Cardiac fibroblast (primary cell): ENCODE measurements at regions not wholly inside any gene's neighbourhood (a gene's known extent, or its start where the extent isn't known, plus 50 kb on each side); places are given as distances from the start of the nearest gene placed in this dataset.

Experiments
- DNase-seq, 2 donors: peaks; one replicate each; pipeline versions ENCODE4 v3.0.0 to v3.0.0-alpha.2; 2010; ENCODE audit warnings: low read depth in 2 of 2
- H3K4me3 ChIP-seq, 2 donors: replicated peaks in 1 of 2; 1 replicate in 1 of 2; 2 replicates in 1 of 2; pipeline ENCODE4 v1.5.1; 2011; ENCODE audit warnings: low read depth in 2 of 2, low read length in 2 of 2, mild to moderate bottlenecking in 2 of 2, moderate library complexity in 1 of 2
- TF ChIP-seq, protein P1 (sequence below): IDR thresholded peaks from one replicate; pipeline ENCODE4 v1.5.1; 2011; ENCODE audit warnings: low read depth, mild to moderate bottlenecking, low read length, inconsistent platforms

GRCh38 chr13:81302125-81302524 is 961.2 kb upstream of the SPRY2 start:
- TF ChIP-seq, protein P1, sequence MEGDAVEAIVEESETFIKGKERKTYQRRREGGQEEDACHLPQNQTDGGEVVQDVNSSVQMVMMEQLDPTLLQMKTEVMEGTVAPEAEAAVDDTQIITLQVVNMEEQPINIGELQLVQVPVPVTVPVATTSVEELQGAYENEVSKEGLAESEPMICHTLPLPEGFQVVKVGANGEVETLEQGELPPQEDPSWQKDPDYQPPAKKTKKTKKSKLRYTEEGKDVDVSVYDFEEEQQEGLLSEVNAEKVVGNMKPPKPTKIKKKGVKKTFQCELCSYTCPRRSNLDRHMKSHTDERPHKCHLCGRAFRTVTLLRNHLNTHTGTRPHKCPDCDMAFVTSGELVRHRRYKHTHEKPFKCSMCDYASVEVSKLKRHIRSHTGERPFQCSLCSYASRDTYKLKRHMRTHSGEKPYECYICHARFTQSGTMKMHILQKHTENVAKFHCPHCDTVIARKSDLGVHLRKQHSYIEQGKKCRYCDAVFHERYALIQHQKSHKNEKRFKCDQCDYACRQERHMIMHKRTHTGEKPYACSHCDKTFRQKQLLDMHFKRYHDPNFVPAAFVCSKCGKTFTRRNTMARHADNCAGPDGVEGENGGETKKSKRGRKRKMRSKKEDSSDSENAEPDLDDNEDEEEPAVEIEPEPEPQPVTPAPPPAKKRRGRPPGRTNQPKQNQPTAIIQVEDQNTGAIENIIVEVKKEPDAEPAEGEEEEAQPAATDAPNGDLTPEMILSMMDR: no peak
- no peak for DNase-seq

GRCh38 chr13:81295177-81295576 is 954.3 kb upstream of the SPRY2 start:
- TF ChIP-seq, protein P1: no peak
- H3K4me3 ChIP-seq: no peak overlapping the region
- no peak for DNase-seq

More at GRCh38 chr13:81302125-81302524, 961.2 kb upstream of the SPRY2 start:
- H3K4me3 ChIP-seq: no peak overlapping the region

GRCh38 chr13:81293594-81294164 is 952.8 kb upstream of the SPRY2 start:
- H3K4me3 ChIP-seq: no peak overlapping the region
- TF ChIP-seq, protein P1: no peak
- DNase-seq: no peak

- H3K4me3 ChIP-seq: no peak overlapping the region
- DNase-seq: no peak
- TF ChIP-seq, protein P1: no peak
Measured at GRCh38 chr13:81283561-81283960, 942.6 kb upstream of the SPRY2 start.

- TF ChIP-seq, protein P1: no peak
- DNase-seq: no peak
Measured at GRCh38 chr13:81283062-81283461, 942.1 kb upstream of the SPRY2 start.

GRCh38 chr13:81275666-81276258 is 934.8 kb upstream of the SPRY2 start:
- TF ChIP-seq, protein P1: no peak
- H3K4me3 ChIP-seq: no peak overlapping the region
- no peak for DNase-seq

More at GRCh38 chr13:81283062-81283461, 942.1 kb upstream of the SPRY2 start:
- no peak overlapping the region for H3K4me3 ChIP-seq

- DNase-seq: no peak
- no peak overlapping the region for H3K4me3 ChIP-seq
- TF ChIP-seq, protein P1: no peak
Measured at GRCh38 chr13:81247711-81248110, 906.8 kb upstream of the SPRY2 start.
